ENCODE measurements at regions not wholly inside any gene's neighbourhood (a gene's known extent, or its start where the extent isn't known, plus 50 kb on each side); places are given as distances from the start of the nearest gene placed in this dataset.

GRCh38 chr18:72181241-72181764, 362.8 kb downstream of the CBLN2 start:
- DNase-seq, result no peak

- no peak for DNase-seq
Observed at GRCh38 chr18:72180689-72181088, 363.5 kb downstream of the CBLN2 start.

DNA sequence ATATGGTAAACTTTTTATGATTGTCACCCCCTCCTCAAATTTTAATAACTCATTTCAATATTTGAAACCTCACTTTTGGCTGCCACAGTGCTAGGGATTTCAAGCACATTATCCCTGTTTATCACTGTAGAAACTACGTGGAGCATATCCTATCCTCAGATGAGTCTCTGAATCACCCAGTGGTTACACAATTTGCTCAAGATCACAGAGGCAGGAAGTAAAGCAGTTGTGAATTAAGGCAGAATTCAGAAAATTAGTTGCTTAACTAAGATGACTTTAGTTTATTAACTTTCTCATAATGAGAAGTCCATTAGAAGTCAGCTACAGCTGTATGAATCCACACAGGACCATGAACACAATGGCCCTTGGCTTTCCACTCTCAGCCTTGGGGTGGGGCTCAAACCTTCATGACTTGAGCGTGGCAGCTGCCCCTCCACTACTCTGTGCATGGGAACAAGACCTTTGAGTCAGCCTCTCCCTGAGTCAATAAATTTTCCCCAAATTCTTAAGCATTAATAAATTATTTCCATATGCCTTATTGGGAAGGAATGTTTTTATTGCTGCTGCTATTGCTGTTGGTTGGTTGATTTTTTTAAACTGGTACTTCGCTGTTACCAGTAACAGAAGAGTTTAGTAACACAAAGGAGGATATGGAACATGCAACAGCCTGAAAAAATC, 369.0 kb downstream of the CBLN2 start:
- DNase-seq, result peak; percentile 16

DNA sequence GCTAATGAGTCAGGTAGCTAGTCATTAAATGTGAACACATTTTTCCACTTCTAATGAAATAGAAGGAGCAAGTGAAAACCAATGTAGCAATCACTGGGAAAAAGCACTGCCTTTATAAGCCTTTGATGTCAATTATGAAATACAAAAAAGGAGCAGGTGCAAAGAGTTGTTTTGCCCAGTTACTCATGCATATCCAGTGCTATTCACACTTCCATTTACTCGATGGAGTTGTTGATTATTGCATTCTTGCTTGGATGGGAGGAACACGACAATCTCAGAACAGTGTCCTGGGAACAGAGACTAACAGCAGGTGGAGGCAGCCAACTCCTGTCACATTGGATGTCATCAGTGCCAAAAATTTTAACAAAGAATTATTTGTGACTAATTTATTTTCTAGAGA, 372.5 kb downstream of the CBLN2 start:
- no peak for DNase-seq

DNA sequence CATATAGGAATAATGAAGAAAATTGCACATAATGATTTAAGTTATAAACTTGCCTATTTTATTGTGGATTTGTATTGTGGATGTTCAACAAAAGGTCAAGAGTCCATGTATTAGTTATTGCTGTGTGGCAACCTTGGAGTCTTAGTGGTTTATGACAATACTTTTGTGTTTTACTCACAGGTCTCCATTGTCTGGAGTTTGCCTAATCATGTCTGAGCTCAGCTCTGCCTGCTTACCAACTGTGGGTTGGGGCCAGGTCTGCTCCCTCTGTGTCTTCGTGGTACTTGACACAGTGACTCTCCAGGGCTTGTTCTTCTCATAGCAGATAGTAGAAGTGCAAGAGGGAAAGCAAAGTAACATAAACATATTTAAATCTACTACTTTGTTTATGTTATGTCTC, 382.5 kb downstream of the CBLN2 start:
- DNase-seq, result no peak

DNA sequence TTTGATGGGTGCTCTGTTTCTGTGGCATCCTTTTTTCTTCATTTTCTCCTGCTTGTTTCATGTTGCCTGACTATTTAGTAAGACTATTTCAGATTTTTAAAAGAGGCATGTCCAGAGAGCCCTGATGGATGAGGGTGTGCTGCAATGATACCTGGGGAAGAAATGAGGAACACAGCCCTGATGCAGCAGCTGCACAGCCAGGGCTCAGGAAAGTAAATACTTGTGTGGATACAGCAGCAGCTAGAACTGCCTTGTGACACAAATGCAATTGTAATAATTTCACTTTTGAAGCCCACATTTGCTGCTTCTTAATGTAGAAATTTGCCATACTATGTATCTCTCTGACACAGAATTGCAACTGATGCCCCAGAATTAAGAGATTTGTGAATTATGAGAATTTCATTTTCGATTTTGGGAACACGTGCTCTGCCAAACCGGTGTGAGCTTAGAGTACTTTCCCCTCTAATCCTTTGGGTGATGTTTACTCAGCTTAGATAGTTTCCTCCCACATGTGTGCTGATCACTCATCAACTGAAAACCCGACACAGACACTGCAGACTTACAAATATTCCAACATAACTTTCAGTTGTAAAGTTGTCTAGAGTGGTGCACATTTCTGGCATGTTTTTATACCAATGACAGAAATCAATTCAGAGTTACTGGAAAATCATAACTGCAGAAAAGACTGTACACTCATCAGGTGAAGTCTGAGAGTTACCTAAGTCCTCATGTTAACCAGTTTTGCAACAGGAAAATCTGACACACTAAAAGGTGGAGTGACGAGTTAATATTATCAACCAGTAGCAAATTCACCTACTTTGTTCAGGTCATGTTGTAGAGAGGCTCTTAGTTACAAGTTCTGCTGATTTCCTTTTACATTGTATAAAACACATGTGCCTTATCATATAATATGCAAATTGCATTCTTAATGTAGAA, 383.4 kb downstream of the CBLN2 start:
- DNase-seq, result peak; percentile 14

DNA sequence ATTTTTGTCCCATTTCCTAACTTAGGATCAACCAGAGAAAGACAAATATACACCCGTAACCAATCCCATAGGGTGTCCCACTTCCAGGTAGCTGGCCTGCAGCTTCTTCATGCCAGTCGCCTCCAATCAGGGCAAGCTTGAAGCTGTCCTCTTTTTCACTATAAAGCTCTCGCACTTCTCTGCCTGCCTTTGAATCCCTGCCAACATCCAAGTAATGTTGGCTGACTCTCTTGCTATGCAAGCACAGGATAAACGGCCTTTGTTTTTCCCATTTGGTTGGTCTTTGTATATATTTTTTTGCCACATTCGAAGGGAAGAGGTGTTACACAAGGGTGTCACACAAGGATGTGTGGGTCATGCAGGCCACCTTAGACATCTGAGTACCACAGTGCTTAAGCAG, 388.8 kb downstream of the CBLN2 start:
- DNase-seq, result no peak

DNA sequence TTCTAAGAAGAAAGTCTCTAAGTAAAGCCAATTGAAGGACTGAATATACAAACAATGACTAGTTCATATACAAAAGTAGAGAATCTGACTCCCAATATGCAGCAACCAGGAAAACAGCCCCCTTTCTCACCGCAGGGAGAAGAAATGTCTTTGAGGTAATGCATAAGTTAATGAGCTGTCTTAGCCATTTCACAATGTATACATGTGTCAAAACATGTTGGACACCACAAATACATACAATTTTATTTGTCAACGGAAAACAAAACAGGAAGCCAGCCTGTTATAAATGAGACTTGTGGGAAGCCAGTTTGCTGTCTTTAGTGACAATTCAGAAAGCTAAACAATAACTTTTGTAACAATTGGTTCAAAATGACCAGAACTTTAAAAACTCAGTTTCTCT, 389.2 kb downstream of the CBLN2 start:
- no peak for DNase-seq

- DNase-seq, result no peak
Observed at GRCh38 chr18:72152935-72153334, 391.2 kb downstream of the CBLN2 start.

GRCh38 chr18:72147830-72148229, 396.3 kb downstream of the CBLN2 start:
- no peak for DNase-seq

DNA sequence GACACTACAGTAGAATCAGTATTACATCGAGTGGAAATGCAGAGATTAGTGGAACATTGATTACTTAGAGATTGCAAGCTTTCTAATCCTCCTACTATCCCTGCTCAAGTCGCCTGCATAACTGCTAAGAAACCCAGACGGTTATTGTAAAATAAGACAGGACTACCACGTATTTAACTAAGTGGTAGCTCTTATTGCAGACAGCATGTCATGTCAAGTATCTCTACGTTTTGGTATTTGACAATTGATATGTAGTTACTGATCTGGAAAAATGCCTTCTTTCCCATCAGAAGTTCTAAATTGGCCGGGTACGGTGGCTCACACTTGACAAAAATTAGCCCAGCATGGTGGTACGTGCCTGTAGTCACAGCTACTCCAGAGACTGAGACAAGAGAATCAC, 404.1 kb downstream of the CBLN2 start:
- no peak for DNase-seq

GRCh38 chr18:72128649-72129048, 415.5 kb downstream of the CBLN2 start:
- no peak for DNase-seq

GRCh38 chr18:72122103-72122502, 422.0 kb downstream of the CBLN2 start:
- DNase-seq, result no peak

- no peak for DNase-seq
Observed at GRCh38 chr18:72119082-72119481, 425.1 kb downstream of the CBLN2 start.

GRCh38 chr18:72114801-72115594, 429.1 kb downstream of the CBLN2 start:
- no peak for DNase-seq

DNA sequence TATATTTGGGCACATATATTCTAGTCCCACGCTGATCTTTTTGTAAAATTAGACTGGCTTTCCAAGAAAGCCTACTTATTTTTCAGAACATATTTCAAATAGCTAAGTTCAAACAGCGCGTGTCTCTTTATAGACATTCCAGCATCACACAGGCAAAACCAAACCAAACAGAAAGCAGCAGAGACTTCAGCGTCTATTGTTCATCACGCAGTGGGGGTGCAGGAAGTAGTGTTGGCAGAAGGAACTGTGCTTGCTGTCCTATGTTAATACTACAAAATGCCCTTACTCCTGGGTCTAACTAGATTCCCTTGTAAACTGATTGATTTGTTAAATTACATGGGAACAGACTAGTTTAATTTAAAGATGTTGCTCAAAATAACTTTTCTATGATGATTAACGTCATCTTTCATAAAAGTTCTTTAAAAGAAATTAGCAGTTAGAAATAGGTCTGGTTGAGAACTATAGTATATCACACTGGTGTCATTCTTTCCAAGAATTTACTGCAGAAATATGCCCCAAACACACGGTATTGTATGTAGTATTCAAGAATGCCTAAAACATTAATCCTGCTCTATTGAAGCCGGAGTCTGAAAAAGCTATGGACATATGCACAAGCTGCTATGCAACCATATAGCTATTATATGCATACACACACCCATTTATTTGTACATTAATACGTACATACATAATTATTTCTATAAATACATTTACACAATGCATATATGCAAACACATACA, 436.3 kb downstream of the CBLN2 start:
- peak; percentile 26 for DNase-seq

- no peak for DNase-seq
Observed at GRCh38 chr18:72104851-72105250, 439.3 kb downstream of the CBLN2 start.

GRCh38 chr18:72102412-72102811, 441.7 kb downstream of the CBLN2 start:
- no peak for DNase-seq

GRCh38 chr18:72100465-72101004, 443.6 kb downstream of the CBLN2 start:
- no peak for DNase-seq

DNA sequence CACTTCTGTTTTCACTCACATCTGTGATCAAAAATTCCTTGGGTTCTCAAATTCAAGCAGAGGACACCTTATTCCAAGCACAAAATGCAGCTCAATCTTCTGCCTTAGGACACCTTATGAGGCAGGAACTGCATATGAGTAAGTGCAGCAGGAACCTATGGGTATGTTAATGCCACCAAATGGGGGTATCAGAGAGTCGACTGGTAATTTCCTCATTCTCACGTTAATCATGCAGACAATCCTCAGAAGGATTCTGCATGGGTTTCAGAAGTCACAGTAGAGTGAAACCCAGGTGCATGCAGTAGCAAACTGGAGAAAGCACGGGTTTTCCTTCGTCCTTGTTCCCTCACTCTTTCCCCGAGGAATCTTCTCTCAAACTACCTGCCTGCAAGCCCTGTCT, 452.8 kb downstream of the CBLN2 start:
- no peak for DNase-seq

GRCh38 chr18:72089432-72089831, 454.7 kb downstream of the CBLN2 start:
- no peak for DNase-seq

DNA sequence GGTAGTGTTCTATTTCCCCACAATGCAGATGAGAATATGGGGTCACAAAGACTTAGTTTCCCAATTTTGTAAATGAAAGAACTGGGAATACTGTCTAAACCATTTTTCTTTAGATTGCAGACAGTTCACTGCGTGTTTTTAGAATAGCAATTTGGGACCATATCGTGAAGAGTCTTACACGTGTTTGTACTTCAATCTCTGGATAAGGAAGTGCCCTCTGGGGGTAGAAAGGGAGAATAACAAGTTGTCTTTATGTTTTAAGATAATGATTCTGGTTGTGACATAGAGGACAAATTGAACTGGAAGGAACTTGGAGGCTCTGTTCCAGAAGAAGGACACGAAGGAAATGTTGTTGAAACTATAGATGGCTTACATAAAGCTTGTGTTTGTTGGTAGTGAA, 457.7 kb downstream of the CBLN2 start:
- DNase-seq, result peak; percentile 1

Measured in skin of body (tissue), 1 donor.